Panc1 (cell line): ENCODE measurements at regions not wholly inside any gene's neighbourhood (a gene's known extent, or its start where the extent isn't known, plus 50 kb on each side); places are given as distances from the start of the nearest gene placed in this dataset.
"Not testable (repeated sequence)": the region's sequence is repeated elsewhere in the genome, so short reads cannot be mapped to it uniquely, and the experiment has no call there.

Experiments
- ATAC-seq: fragments of 200-7000 bp; cut with Tn5 transposase; 2 replicates; pipeline ENCODE4 v1.9.1; 2020; ENCODE audit warnings: mild to moderate bottlenecking, moderate library complexity
- BruUV-seq: library from RNA; stranded (reverse); fragments of 400-500 nt; replicated peaks from 2 replicates; lab custom pipeline; 2021; lab: Mats Ljungman, UMichigan
- CTCF ChIA-PET: fragments of 300-600 bp; sonication (Branson Sonifier 250); formaldehyde crosslinking; loops from one replicate; lab custom pipeline; 2022; ENCODE audit warnings: antibody characterized with exemption; lab: Charles Lee
- POLR2A ChIA-PET: fragments of 300-600 bp; sonication (Branson Sonifier 250); formaldehyde crosslinking; loops from one replicate; lab custom pipeline; 2022; ENCODE audit warnings: antibody characterized with exemption; lab: Charles Lee
- DNase-seq: peaks from one replicate; pipeline ENCODE4 v3.0.0-alpha.2; 2010; ENCODE audit warnings: low read depth, low spot score
- H3K27ac ChIP-seq: 2 replicates; pipeline ENCODE4 v1.5.1; 2011; ENCODE audit warnings: mild to moderate bottlenecking, low read length, inconsistent platforms
- H3K27me3 ChIP-seq: fragments of 200-500 bp; sonication (Bioruptor generic); 2 replicates; pipeline ENCODE4 v1.6.0; 2014; ENCODE audit warnings: low read length, inconsistent platforms; ENCODE audit not compliant: control insufficient read depth, insufficient read depth
- H3K36me3 ChIP-seq: fragments of 200-500 bp; sonication (Bioruptor generic); 2 replicates; pipeline ENCODE4 v1.5.1; 2014; ENCODE audit warnings: inconsistent platforms, mild to moderate bottlenecking, low read length, moderate library complexity; ENCODE audit not compliant: control insufficient read depth, insufficient read depth
- H3K4me1 ChIP-seq: 2 replicates; pipeline ENCODE4 v1.5.1; 2011; ENCODE audit warnings: inconsistent platforms, mild to moderate bottlenecking, low read length, moderate library complexity; ENCODE audit not compliant: control insufficient read depth, insufficient read depth
- H3K4me3 ChIP-seq, 2 experiments: 2 replicates each; pipeline ENCODE4 v1.5.1; 2011 to 2012; ENCODE audit warnings: low read depth in 2 of 2, low read length in 2 of 2, mild to moderate bottlenecking in 2 of 2, inconsistent platforms in 1 of 2, moderate library complexity in 1 of 2
- H3K9me3 ChIP-seq: fragments of 200-500 bp; sonication (Bioruptor generic); 2 replicates; pipeline ENCODE4 v1.5.1; 2014; ENCODE audit warnings: low read depth, mild to moderate bottlenecking, inconsistent platforms, low read length, moderate library complexity; ENCODE audit not compliant: control insufficient read depth, insufficient read depth
- POLR2AphosphoS5 ChIP-seq: IDR thresholded peaks from 2 replicates; pipeline ENCODE4 v1.6.1; 2012; ENCODE audit warnings: mild to moderate bottlenecking, low read depth, low read length, moderate library complexity
- SIN3A ChIP-seq: IDR thresholded peaks from 2 replicates; pipeline ENCODE4 v1.6.1; 2012; ENCODE audit warnings: low read depth, mild to moderate bottlenecking, low read length, moderate library complexity, borderline replicate concordance; ENCODE audit not compliant: insufficient read depth
- TCF7L2 ChIP-seq: IDR thresholded peaks from 2 replicates; pipeline ENCODE4 v1.6.1; 2011; ENCODE audit warnings: mild to moderate bottlenecking, low read depth, low read length, inconsistent platforms
- in situ Hi-C: cut with HindIII; loops from 2 replicates; pipeline ENCODE4 v1.10.0; 2016; ENCODE audit warnings: low sequenced_read_pairs, low pct_unique_long_range_greater_than_20kb
- intact Hi-C: fragments of 100-400 bp; cut with micrococcal nuclease; formaldehyde crosslinking; loops from one replicate; pipeline ENCODE4 v1.10.0; 2022; ENCODE audit not compliant: unreplicated experiment
- TF ChIP-seq, protein P1 (sequence below), 2 experiments: IDR thresholded peaks; 2 replicates each; pipeline ENCODE4 v1.6.1; 2011 to 2012; ENCODE audit warnings: low read depth in 2 of 2, control low read depth in 1 of 2, low read length in 1 of 2, mild to moderate bottlenecking in 1 of 2, moderate library complexity in 1 of 2; ENCODE audit not compliant: insufficient read depth in 1 of 2
- TF ChIP-seq, protein P2 (sequence below): fragments of 450-650 bp; IDR thresholded peaks from 2 replicates; pipeline ENCODE4 v1.5.1; 2017; ENCODE audit warnings: mild to moderate bottlenecking

DNA sequence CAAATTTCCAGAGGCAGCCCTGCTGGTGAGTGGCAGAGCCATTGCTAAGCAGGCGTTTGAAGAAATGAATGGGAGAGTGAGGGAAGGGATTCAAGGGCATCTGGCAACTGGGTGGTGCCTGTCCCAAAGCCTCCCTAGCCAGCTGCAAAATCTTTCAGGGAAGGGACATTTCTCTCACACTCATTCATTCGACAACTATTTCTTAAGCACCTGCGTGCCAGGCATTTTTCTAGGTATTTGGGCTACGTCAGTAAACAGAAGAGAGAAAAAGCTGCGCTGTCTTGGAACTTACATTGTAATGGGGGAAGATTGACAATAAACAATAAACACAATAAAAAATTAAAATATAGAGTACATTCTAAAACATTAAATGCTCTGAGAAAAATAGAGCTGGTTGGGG lies 301.9 kb upstream of the USP24 start:
- CTCF ChIA-PET: no interaction called here
- no peak overlapping the region for H3K4me3 ChIP-seq
- no peak for ATAC-seq
- H3K27me3 ChIP-seq: no peaks in the 10 kb centered on the region
- TF ChIP-seq POLR2AphosphoS5: no peak
- TF ChIP-seq, protein P1, sequence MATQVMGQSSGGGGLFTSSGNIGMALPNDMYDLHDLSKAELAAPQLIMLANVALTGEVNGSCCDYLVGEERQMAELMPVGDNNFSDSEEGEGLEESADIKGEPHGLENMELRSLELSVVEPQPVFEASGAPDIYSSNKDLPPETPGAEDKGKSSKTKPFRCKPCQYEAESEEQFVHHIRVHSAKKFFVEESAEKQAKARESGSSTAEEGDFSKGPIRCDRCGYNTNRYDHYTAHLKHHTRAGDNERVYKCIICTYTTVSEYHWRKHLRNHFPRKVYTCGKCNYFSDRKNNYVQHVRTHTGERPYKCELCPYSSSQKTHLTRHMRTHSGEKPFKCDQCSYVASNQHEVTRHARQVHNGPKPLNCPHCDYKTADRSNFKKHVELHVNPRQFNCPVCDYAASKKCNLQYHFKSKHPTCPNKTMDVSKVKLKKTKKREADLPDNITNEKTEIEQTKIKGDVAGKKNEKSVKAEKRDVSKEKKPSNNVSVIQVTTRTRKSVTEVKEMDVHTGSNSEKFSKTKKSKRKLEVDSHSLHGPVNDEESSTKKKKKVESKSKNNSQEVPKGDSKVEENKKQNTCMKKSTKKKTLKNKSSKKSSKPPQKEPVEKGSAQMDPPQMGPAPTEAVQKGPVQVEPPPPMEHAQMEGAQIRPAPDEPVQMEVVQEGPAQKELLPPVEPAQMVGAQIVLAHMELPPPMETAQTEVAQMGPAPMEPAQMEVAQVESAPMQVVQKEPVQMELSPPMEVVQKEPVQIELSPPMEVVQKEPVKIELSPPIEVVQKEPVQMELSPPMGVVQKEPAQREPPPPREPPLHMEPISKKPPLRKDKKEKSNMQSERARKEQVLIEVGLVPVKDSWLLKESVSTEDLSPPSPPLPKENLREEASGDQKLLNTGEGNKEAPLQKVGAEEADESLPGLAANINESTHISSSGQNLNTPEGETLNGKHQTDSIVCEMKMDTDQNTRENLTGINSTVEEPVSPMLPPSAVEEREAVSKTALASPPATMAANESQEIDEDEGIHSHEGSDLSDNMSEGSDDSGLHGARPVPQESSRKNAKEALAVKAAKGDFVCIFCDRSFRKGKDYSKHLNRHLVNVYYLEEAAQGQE (IDR thresholded peaks at IDR 0.05; ENCODE audit: insufficient read depth in 1 of 2, low read depth in 2 of 2, low read length in 1 of 2): no peak
- POLR2A ChIA-PET: no interaction called here
- H3K9me3 ChIP-seq: no peaks in the 10 kb centered on the region
- intact Hi-C loops (no loop called here), in situ Hi-C loops (no loop called here)
- BruUV-seq: no TSS peak
- DNase-seq: no peak
- no peaks in the 10 kb centered on the region for H3K36me3 ChIP-seq
- no peaks in the 10 kb centered on the region for H3K4me1 ChIP-seq
- no peak overlapping the region for H3K27ac ChIP-seq

DNA sequence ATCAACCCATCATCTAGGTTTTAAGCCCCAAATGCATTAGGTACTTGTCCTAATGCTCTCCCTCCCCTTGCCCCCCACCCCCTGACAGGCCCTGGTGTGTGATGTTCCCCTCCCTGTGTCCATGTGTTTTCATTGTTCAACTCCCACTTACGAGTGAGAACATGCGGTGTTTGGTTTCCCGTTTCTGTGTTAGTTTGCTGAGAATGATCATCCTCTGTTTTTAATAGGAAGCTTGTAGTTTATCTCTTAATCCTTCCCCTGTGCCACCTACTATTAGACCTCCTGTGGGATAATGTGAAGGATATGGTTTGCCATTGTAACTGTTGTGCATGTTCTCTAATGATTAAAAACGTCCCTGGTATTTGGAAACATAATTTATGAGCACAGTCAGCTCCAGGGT lies 299.4 kb upstream of the USP24 start:
- H3K9me3 ChIP-seq, CTCF ChIA-PET, intact Hi-C loops, H3K27ac ChIP-seq, H3K4me1 ChIP-seq, H3K27me3 ChIP-seq, H3K36me3 ChIP-seq, H3K4me3 ChIP-seq, DNase-seq, in situ Hi-C loops, ATAC-seq, BruUV-seq: not testable (repeated sequence)
- POLR2A ChIA-PET: interaction anchor here (0.6 kb wide), 1 partner anchor 1133 kb away, joined by 3 read pairs; no protein-coding TSS in a partner anchor

DNA sequence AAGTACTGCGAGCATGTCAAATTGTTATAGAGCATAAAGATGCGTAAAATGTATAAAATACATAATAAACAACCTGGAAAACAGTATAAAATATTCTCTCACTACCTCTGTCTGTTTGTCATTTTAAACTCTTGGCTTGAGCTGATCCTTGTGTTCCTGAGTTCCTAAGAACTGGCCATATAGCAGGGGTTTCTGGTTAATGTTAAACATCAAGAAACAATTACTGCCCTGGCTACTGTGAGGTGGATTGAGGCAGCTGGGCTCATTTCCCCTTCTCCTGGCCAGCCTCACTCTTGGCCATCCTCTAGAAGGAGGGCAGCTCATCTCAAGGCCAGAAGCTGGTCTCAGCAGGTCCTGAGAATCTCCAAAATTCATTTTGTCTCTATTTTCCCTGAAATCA lies 297.3 kb upstream of the USP24 start:
- intact Hi-C loops (no loop called here), in situ Hi-C loops (no loop called here)
- TF ChIP-seq SIN3A (no peak), TCF7L2 (no peak), POLR2AphosphoS5 (no peak)
- TF ChIP-seq, protein P1 (IDR thresholded peaks at IDR 0.05; ENCODE audit: insufficient read depth in 1 of 2, low read depth in 2 of 2, low read length in 1 of 2): no peak
- TF ChIP-seq, protein P2, sequence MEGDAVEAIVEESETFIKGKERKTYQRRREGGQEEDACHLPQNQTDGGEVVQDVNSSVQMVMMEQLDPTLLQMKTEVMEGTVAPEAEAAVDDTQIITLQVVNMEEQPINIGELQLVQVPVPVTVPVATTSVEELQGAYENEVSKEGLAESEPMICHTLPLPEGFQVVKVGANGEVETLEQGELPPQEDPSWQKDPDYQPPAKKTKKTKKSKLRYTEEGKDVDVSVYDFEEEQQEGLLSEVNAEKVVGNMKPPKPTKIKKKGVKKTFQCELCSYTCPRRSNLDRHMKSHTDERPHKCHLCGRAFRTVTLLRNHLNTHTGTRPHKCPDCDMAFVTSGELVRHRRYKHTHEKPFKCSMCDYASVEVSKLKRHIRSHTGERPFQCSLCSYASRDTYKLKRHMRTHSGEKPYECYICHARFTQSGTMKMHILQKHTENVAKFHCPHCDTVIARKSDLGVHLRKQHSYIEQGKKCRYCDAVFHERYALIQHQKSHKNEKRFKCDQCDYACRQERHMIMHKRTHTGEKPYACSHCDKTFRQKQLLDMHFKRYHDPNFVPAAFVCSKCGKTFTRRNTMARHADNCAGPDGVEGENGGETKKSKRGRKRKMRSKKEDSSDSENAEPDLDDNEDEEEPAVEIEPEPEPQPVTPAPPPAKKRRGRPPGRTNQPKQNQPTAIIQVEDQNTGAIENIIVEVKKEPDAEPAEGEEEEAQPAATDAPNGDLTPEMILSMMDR: no peak
- H3K9me3 ChIP-seq: no peaks in the 10 kb centered on the region
- DNase-seq: no peak
- no peaks in the 10 kb centered on the region for H3K36me3 ChIP-seq
- no TSS peak for BruUV-seq
- 0 out of 2 replicates have a peak, but pooled peaks cover 3% of the 10 kb centered on the region for H3K4me1 ChIP-seq
- H3K27me3 ChIP-seq: no peaks in the 10 kb centered on the region
- no peak overlapping the region for H3K4me3 ChIP-seq
- CTCF ChIA-PET: no interaction called here
- no peak overlapping the region for H3K27ac ChIP-seq
- no peak for ATAC-seq
- POLR2A ChIA-PET: no interaction called here
